NCI-H2081 (cell line): ENCODE measurements at regions not wholly inside any gene's neighbourhood (a gene's known extent, or its start where the extent isn't known, plus 50 kb on each side); places are given as distances from the start of the nearest gene placed in this dataset.
"Not testable (repeated sequence)": the region's sequence is repeated elsewhere in the genome, so short reads cannot be mapped to it uniquely, and the experiment has no call there.

ENCODE experiments used
- DNase-seq, 2 experiments: peaks; one replicate each; lab custom pipeline; 2025; lab: John Stamatoyannopoulos, UW

DNA sequence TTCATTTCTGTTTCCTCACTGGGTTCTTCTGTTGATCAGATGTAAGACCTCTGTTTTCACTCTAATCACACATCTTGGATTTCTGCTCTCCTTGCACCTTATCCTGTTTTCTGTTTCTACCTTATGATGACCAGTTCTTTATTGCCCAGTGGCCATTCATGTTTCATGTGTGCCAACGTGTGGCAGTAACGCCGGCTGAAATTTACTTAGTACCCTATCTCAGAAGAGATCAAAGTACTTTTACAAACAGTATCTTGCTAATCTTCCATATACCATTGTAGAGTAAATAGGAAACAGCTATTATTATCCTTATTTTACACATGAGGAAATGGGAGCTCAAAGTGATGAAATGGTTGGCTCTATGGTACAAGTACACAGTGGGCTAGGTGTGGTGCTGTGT, 74.0 kb downstream of the GATA3 start:
- no peak for DNase-seq

DNA sequence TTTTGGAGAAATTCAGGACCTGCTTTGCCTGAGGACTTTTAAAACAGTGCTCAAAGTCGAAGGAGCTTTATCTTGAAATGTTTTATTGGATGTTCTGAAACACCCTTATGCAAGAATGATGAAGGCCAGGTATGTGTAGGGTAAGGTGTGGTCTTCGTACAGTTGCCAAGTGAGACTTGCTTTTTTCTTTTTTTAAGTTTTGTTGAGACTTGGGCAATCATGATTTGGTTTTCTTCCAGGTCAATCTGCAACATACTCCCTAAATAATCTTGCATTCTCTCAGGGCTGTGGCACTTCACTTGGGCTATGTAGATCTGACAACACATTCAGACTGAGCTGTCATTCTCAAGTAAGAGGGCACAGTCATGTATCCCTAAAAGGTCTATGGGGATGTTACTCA, 75.0 kb downstream of the GATA3 start:
- no peak for DNase-seq

DNA sequence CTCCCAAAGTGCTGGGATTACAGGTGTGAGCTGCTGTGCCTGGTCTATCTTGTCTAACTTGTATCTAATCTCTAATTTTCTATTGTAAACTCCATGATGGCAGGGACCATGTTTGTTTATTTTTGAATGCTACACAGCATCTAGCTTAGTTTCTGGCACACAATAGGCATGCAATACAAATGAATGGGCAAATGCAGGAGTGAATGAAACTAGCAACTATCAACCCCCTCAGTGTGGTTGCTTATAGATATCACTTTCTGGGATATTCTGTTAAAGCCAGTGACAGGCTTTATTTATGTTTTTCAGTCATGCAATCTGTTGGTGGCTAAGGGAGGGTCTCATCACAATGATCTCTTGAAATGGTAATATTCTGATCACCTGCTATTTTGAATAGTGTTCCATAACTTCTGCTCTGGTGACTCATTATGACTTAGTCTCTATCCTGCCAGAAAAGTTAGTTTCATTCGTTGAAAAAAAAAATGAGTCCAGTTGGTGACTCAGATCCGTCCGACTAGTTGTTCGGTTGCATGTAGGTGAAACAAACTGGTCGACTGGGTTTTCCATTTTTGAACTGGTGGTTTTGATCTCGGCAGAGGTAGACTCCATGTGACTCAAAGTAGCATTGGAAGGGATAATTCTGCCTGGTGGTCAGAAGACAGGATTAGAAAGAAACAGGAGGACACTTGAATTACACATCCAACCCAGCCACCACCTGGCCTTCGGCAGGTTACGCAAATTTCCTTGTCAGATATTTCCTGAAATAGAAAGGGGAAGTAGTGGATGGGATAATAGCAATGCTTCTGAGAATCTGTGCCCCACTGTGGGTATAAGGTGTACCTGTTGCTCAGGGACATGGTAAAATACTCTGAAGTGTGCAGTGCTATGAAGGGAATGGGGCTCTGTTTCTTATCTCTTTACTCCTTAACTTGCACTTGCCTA, 76.8 kb downstream of the GATA3 start:
- no peak for DNase-seq

DNA sequence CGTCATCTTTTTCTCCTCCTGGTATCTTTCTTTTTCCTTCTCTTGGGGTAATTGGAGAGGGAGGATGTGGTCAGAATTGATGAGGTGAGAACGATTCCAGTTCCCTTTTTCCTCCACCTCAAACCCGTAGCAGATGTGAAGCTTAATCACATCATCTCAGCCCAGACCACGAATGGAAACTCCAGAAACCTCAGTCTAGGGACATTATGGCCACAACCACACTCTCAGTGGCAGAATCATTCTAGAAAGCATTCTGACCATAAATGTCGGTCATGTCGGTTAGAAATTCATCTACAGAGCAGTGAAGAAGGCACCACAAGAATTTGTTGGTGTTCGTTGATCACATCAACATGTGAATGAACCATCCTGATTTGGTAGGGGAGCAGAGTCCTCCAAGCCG, 78.7 kb downstream of the GATA3 start:
- DNase-seq = no peak

DNA sequence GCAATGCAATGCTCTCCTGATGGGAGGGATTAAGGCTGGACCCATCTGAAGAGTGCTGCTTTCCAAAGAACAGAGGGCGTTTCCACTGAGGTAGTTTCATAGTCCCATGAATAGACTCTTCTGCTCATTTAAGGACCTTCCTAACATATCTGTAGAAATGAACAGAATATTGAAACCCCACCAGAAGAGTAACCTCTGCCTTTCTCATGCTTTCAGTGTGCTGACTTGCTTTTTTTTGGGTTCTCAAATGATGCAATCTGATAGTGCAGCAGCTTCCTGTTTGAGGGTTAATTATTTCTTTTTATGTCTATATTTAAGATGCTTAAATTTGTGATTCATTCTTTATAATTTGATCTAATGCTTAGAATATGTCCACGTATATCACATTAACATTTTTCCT, 82.2 kb downstream of the GATA3 start:
- DNase-seq = no peak

DNA sequence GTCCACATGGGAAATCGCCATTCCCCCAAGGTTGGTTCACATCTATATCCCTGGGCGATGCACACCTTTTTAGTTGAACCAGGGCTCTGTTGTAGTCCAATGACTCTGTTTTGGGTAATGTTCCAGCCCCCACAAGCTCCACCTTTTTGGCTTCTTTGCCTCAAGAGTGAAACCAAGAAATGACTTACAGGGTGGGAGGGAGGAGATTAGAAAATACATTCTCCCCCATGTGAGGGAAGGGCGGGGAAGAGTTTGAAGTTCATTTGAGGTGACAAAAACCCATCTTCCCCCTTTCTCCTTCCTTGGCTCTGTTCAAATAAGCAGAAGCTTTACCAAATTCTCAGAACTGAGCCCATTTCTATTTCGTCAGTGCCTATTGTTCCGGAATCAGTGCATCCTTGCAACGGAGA, 82.8 kb downstream of the GATA3 start:
- no peak for DNase-seq

DNA sequence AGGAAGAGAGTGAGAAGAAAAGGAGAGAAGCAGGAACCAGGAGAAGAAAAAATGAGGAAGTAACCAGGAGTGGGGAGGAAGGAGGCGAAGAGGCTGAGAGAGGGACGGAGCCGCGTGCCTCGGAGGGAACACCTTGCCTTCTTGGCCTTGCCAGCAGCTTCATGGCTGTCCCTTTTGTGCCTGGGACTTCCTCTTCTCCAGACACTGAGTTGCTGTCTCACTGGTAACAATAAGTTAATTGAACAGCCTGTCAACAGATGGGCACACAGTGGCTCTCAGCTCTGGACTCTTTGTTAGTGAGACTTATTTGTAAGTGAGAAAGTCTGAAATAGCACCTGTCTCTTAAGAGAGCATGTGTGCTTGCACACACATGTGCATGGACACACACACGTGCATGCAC, 83.2 kb downstream of the GATA3 start:
- no peak for DNase-seq

DNA sequence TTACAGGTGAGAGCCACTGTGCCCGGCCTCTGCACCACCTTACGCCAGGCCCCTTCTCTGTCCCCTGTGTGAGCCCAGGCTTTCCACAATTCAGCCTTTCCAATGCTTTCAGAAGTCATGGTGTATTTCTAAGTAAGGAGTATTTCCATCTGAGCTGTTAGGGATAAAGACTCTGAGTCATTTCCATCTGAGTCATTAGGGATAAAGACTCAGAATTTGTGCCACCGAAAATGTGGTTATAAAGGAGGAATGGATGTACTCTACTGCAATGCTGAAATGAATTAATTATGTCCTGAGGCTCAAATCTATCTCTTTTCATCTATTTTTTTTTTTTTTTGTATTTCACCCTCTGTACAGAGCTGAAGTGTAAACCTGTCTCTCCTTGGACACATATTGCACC, 84.0 kb downstream of the GATA3 start:
- no peak for DNase-seq

DNA sequence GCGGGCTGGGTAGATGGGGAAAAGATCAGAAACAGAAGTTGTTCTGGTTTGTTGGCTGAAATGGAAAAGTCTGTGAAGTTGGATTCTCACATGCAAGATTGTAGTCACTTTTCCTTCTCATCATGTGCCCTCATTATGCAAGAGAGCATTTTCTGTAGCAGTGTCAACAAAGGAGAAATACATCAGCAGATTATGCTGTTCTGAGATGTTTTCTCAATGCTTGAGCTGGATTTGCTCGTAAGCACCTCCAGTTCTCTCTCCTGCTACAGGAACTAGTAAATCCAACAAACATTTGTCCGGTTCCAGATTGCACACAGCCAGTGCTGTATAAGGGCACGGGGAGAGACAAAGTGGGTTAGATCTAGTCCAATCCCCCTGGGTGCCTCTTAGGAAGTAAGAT, 90.0 kb downstream of the GATA3 start:
- DNase-seq = no peak

DNA sequence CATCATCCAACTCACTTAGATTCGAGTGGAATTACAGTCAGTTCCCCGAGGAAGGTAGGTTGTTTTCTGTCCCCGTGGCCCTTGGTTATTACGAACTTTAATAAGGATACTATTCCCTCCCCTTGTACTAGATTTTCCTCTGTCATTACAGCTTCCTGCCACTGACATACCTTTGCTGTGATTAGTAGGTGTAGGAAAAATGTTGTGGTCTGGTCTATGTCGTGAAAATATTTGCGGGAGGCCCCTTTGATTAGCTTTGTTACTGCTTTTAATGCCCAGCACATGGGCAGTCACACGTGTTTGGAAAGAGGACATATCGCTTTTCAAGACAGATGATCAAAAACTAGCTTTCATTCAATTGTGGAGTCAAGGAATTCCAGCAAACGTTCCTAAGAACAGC, 92.2 kb downstream of the GATA3 start:
- no peak for DNase-seq

DNA sequence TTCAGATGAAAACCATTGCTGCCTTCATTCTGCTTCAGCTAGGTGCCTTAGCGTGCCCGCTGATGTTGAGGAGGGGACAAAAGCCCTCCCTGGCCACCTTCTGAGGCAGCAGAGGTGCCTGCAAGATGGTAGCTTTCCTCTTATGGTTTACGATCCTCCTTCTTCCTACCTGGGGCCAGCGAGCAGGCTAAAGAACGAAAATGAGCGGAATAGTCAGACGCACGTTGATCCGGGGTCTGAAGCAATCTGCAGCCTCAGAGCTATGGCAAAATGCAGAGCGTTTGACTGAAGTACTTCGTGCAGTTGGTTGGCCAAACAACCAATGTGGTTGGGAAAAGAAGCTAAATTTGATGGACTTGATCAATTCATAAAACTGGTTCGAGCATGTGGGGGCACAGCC, 95.5 kb downstream of the GATA3 start:
- no peak for DNase-seq

DNA sequence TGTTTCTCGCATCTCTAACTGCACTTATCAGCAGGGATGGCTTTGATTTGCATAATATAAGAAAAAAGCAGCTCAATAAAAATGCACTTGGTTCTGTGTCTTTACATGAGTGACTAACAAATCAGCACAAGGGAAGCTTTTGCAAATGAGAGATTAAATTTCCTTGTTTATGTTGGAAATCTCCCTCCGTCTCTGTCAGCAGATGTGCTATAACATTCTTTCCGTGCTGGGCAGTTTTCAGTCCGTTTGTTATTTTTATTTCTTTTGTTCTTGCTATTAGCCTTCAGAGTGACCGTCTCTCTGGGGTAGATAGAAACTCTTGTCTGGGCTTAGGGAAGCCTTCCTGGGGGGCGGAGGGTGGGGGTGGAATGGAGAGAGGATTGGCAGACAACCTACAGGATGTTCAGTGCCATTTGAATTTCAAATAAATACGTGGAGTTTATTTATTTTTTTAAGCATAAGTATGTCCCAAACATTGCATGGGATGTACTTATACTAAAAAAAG, 96.0 kb downstream of the GATA3 start:
- DNase-seq = no peak

DNA sequence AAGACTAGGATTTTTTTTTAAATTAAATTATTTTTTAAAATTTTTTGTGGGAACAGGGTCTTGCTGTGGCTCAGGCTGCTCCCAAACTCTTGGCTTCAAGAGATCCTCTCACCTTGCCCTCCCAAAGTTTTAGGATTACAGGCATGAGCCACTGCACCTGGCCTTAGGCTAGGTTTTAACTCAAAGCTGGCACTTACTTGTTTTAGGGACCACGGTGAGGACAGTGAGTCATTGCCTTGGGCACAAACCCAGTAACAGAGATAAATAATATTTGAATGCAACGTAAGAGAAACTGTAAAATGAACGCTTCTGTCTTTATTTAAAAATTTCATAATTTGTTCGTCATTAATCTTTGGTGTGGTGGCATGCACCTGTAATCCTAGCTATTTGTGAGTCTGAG, 96.6 kb downstream of the GATA3 start:
- no peak for DNase-seq

DNA sequence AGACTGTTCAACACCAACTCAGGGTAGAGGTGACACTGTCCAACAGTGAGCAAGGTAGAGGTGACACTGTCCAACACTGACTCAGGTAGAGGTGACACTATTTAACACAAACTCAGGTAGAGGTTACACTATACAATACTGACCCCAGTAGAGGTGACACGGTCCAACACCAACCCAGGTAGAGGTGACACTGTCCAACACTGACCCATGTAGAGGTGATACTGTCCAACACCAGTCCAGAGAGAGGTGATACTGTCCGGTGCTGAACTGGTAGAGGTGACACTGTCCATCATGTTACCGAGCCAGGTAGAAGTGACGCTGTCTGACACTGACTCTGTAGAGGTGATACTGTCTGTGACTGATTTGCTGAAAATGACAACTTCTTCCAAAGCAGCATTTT, 102.4 kb downstream of the GATA3 start:
- DNase-seq = no peak

DNA sequence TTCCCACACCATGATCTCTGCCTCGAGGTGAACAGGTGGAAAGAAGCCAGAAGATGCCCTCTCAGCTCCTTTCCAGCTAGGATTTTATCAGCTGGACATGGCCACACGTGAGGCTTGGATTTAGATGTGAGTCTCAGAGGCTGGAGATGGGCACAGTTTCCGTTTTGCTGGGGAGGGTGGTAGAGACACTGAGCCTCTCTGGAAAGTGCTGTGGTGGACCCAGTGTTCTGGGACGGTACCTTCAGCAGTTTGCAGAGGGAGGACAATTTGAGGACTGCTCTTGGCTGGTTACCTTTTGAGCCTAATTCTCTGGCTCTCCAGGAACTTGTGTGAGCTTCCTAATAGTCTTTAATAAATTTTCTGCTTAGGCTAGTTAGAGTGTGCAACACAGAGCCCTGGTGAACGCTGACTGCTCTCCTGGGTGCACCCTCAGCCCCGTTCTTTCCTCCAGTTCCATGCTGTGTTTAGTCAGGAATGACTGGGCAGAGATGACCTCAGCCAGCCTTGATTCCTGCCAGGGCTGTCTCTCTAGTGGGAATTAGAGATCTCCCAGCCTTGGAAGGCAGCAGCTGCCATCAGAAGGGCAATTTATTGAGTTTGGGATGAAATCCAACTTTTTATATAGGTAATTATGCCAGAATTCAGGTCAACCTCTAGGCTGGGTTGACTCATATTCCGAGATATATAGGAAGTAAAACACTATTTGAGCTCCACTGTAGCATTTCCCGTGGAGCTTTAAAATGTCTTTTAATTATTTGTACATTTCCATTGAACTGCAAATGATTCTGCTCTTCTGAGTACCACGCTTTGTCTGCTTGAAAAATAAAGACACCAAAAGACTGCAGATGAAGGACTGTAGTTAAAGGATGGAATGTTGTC, 103.9 kb downstream of the GATA3 start:
- DNase-seq = peak in 1 of 2 experiments; percentile 47

DNA sequence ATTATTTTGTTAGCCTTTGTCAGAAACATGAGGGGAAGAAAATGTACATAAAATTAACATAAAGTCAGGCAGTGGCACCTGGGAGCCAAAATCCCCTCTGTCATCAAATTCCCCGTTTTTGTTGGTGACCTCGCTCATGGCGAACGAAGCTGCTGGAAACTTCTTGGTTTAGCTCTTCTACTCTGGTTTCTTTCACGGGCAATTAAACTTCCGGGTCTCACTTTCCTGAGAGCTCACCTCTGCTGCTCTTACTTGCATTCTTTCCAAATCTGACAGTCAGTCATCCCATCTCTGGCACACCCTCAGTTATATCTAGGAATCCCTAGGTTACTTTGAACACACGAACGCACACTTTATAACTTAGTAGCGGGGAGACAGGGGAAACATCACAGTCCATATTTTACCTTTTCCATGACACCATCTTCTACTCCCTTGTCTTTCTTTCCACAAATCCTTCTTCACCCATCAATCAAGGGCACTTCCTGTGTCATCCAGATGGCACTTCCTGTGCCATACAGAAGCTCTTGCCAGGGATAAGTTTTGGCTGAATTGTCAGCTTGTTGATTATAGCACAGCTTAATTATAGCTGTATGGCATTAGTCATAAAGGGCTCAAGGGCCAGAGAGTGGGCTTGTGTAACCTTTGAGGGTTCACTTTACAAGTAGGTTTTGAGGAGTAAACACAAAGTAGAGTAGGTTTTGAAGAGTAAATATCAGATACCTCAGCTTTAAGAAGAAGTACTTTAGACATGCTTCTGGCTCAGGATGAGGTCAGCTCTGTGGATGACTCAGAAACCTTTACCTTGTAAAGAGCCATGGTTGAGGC, 105.1 kb downstream of the GATA3 start:
- peak in 1 of 2 experiments; percentile 9 for DNase-seq

DNA sequence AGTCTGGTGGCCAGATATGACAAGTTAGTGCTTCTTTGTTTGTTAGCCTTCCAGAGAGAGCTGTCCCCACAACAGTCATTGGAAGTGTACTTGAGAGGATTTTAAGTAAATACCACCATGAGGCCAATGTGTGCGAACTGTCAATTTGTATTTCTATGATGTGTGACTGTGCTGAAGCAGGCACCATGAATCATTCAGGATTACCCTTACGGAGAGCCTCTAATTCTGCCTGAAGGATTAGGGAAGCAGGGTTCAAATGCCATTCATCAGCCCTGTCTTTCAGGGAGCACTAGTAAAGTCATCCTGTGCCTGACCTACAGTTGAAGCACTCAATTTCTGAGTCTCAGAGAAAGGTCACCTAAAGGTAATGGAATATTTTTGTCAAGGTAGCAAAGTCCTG, 109.3 kb downstream of the GATA3 start:
- no peak for DNase-seq

DNA sequence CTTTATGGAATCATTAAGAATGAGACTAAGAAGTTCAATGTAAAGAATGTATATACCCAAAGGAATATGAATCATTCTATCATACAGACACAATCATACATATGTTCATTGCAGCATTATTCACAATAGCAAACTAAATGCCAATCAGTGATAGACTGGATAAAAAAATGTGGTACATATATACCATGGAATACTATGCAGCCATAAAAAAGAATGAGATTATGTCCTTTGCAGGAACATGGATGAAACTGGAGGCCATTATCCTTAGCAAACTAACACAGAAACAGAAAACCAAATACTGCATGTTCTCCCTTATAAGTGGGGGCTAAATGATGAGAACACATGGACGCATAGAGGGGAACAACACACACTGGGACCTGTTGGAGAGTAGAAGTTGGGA, 110.2 kb downstream of the GATA3 start:
- not testable (repeated sequence) for DNase-seq

DNA sequence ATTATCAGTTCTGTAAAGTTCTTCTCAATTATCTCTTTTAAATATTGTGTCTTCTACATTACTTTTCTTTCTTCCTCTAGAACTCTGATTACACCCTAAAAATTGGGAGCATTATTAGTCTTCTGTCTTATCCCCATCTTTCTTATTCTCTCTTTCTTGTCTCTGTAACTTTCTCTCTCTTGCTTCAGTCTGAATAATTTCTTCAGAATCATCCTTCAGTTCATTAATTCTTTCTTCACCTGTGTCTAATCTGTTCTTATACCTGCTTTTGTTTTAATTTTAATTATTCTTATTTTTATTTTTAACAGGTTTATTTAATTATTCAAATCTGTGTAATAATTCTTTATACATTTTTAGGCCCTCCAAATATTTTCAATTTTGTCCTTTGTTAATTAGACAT, 114.3 kb downstream of the GATA3 start:
- DNase-seq = no peak

DNA sequence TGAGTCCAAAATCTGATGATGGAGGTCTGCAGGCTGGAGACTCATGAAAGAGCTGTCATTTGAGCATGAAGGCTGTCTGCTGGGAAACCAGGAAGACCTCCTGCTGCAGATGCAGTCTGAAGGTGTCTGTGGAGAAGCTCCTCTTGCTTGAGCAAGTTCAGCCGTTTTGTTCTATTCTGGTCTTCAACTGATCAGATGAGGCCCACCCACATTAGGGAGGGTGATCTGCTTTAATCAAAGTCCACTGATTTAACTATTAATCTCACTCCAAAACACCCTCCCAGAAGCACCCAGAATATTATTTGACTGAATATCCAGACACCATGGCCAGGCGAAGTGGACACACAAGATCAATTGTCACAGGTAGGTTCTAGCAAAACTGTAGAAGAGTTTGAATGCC, 116.5 kb downstream of the GATA3 start:
- no peak for DNase-seq

DNA sequence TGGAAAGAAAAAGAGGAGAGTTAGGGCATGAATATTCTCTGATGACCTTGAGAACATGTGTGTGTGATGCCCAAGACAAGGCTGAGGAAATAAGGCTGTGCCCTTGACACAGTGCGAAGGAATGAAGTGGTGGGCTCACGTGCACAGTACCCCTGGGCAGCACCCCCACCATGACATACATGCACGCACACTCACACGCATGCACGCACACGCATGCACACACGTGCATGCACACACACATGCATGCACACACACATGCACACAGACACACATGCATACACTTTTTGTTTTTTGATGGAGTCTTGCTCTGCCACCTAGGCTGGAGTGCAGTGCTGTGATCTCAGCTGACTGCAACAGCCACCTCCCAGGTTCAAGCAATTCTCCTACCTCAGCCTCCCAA, 118.1 kb downstream of the GATA3 start:
- DNase-seq = no peak

DNA sequence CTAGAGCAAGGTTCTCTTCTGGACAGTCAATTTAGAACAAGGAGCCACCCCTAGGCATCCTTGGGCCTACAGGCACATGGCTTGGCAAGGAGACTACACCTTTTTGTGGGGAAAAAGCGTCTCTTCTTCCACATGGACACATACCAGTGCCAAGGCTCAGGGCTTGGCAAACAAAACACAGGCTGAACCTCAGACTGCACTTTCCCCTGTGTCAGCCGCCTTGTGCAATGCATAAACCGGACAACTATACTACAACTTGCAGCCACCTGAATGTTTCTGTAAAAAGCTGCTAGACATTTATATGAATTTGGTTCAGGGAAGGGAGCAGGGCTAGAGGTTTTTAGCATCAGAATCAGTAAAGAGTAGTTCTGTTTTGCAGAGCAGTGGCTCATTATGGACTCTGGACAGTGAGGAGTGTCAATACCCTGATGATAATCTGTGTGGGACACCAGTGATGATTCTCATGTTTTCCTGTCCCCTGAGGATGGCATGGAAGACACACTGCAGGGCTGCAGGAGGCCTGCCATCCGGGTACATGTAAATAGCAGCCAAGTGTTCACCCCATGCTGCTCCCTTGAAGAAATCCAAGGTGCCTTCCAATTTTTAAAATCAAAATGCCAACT, 118.9 kb downstream of the GATA3 start:
- DNase-seq = no peak
